ENCODE measurements at regions not wholly inside any gene's neighbourhood (a gene's known extent, or its start where the extent isn't known, plus 50 kb on each side); places are given as distances from the start of the nearest gene placed in this dataset.

DNA sequence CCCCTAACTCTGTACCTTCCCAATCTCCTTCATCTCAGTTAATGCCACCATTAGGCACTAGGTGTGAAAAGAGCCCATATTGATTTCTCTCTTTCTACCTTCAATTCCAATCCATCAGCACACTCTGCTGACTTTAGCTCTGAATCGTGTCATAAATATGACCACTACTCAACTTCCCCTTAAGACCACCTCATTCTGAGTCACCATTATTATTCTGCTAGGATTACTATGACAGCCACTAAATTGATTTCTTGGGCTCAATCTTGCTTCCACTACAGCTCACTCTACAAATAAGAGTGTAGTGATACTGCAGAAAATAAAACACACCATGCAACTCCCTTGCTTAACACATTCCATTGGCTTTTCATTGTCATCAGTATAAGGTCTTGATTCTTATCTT is 1449.0 kb upstream of the FLRT2 start:
- H3K36me3 ChIP-seq = no peaks in the 10 kb centered on the region
- DNase-seq (ENCODE audit: extremely low spot score in 2 of 2) = no peak
- no peaks in the 10 kb centered on the region for H3K27me3 ChIP-seq
- no peaks in the 10 kb centered on the region for H3K9me3 ChIP-seq
- peaks cover 8% of the 10 kb centered on the region for H3K4me1 ChIP-seq
- intact Hi-C loops (cut with DNase I) = no loop called here
- TF ChIP-seq POLR2AphosphoS5 (IDR thresholded peaks at IDR 0.05; ENCODE audit: insufficient read depth in 1 of 2, low read depth in 1 of 2) (no peak), POLR2A (IDR thresholded peaks at IDR 0.05) (no peak)
- TF ChIP-seq, protein P1, sequence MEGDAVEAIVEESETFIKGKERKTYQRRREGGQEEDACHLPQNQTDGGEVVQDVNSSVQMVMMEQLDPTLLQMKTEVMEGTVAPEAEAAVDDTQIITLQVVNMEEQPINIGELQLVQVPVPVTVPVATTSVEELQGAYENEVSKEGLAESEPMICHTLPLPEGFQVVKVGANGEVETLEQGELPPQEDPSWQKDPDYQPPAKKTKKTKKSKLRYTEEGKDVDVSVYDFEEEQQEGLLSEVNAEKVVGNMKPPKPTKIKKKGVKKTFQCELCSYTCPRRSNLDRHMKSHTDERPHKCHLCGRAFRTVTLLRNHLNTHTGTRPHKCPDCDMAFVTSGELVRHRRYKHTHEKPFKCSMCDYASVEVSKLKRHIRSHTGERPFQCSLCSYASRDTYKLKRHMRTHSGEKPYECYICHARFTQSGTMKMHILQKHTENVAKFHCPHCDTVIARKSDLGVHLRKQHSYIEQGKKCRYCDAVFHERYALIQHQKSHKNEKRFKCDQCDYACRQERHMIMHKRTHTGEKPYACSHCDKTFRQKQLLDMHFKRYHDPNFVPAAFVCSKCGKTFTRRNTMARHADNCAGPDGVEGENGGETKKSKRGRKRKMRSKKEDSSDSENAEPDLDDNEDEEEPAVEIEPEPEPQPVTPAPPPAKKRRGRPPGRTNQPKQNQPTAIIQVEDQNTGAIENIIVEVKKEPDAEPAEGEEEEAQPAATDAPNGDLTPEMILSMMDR (IDR thresholded peaks at IDR 0.05) = no peak
- H3K4me3 ChIP-seq = no peak overlapping the region
- no peak overlapping the region for H3K27ac ChIP-seq

DNA sequence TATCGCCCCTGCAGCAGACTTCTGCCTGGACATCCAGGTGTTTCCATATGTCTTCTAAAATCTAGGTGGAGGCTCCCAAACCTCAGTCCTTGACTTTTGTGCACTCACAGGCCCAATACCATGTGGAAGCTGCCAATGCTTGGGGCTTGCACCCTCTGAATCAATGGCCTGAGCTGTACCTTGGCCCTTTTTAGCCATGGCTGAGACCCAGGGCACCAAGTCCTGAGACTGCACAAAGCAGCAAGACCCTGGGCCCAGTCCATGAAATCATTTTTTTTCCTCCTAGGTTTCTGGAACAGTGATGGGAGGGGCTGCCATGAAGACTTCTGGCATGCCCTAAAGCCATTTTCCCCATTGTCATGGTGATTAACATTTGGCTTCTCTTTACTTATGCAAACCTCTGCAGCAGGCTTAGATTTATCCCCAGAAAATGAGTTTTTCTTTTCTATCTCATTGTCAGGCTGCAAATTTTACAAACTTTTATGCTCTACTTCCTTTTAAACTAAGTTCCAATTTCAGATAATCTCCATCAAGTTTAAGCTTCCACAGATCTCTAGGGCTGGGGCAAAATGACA is 1445.8 kb upstream of the FLRT2 start:
- DNase-seq (ENCODE audit: extremely low spot score in 2 of 2) = no peak
- intact Hi-C loops (cut with DNase I) = no loop called here
- Histone ChIP-seq H3K4me3 (no peak overlapping the region), H3K27me3 (no peaks in the 10 kb centered on the region), H3K9me3 (no peaks in the 10 kb centered on the region), H3K36me3 (no peaks in the 10 kb centered on the region), H3K4me1 (peaks cover 8% of the 10 kb centered on the region), H3K27ac (no peak overlapping the region)
- TF ChIP-seq POLR2A (IDR thresholded peaks at IDR 0.05) (no peak), POLR2AphosphoS5 (IDR thresholded peaks at IDR 0.05; ENCODE audit: insufficient read depth in 1 of 2, low read depth in 1 of 2) (no peak)
- TF ChIP-seq, protein P1 (IDR thresholded peaks at IDR 0.05) = no peak

DNA sequence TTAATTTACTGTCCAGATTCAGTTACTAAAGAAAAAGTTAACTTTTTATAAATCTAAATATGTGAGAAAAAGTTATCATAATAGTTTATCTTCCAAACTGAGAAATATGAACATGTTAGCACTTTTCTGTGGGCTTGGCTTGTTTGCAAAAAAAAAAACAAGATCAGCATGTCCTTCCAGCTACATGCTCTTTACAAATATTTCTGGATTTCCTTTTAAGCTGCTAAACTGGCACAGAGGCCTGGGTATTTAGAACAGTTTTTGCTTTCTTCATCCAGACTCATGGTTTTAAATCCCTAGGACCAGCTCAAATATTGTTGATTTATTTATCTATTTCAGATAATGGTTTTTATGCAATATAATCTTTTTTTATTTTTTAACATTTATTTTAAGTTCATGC is 1444.5 kb upstream of the FLRT2 start:
- no peak for DNase-seq (ENCODE audit: extremely low spot score in 2 of 2)
- TF ChIP-seq POLR2AphosphoS5 (IDR thresholded peaks at IDR 0.05; ENCODE audit: insufficient read depth in 1 of 2, low read depth in 1 of 2) = no peak
- no peak for TF ChIP-seq POLR2A (IDR thresholded peaks at IDR 0.05)
- TF ChIP-seq, protein P1 (IDR thresholded peaks at IDR 0.05) = no peak
- Histone ChIP-seq H3K9me3 (no peaks in the 10 kb centered on the region), H3K36me3 (no peaks in the 10 kb centered on the region), H3K27me3 (no peaks in the 10 kb centered on the region), H3K4me1 (peaks cover 8% of the 10 kb centered on the region), H3K4me3 (no peak overlapping the region), H3K27ac (no peak overlapping the region)
- intact Hi-C loops (cut with DNase I) = no loop called here

DNA sequence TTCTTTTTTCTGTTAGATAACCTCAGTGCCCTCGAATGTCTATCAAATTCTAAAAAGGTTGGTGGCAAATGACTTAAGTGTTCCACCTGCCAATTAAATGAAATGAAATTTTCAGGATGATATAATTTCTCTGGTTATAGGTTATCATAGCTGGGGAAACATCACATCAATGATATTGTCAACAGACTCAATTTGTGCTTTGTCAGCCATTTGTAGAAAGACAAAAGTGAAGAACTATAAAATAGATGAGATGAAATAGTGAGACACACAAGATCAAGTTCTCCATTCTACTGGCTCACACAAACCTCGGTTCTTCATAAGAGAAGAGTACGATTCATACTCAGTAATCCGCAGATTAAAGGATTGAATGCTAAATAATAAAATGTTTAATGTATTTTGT is 1443.2 kb upstream of the FLRT2 start:
- Histone ChIP-seq H3K4me1 (peaks cover 8% of the 10 kb centered on the region), H3K27ac (no peak overlapping the region)
- intact Hi-C loops (cut with DNase I) = no loop called here

DNA sequence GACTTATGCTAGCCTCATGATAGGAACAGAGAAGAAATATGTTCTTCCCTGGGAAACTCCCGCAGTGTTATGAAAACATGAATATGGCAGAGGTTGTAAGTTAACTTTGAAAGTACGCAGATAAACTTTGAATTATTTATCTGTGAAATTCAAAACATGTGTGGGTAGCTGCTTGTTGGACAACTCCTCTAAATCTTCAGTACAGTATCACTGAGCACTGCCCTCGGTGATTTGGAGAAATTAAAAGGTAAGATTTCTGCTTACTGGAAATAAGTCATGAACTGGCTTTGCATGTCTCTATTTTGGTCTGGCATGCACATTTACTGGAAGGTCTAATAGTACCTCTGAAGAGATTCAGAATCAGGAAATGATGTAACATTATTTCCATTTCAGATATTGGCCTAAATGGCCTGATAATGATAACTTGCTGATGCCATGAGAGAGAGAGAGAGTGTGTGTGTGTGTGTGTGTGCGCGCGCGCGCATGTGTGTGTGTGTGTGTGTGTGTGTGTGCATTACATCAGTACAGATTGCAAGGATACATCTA is 1441.9 kb upstream of the FLRT2 start:
- no peak for DNase-seq (ENCODE audit: extremely low spot score in 2 of 2)

More for the DNA sequence above, 1443.2 kb upstream of the FLRT2 start:
- Histone ChIP-seq H3K9me3 (no peaks in the 10 kb centered on the region), H3K4me3 (no peak overlapping the region), H3K27me3 (no peaks in the 10 kb centered on the region), H3K36me3 (no peaks in the 10 kb centered on the region)
- DNase-seq (ENCODE audit: extremely low spot score in 2 of 2) = no peak
- TF ChIP-seq, protein P1 (IDR thresholded peaks at IDR 0.05) = no peak

More for the DNA sequence above, 1441.9 kb upstream of the FLRT2 start:
- no peaks in the 10 kb centered on the region for H3K9me3 ChIP-seq
- H3K4me3 ChIP-seq = no peak overlapping the region
- peaks cover 8% of the 10 kb centered on the region for H3K4me1 ChIP-seq
- TF ChIP-seq, protein P1 (IDR thresholded peaks at IDR 0.05) = no peak
- TF ChIP-seq POLR2A (IDR thresholded peaks at IDR 0.05) (no peak), POLR2AphosphoS5 (IDR thresholded peaks at IDR 0.05; ENCODE audit: insufficient read depth in 1 of 2, low read depth in 1 of 2) (no peak)
- no peaks in the 10 kb centered on the region for H3K36me3 ChIP-seq
- intact Hi-C loops (cut with DNase I) = no loop called here
- H3K27me3 ChIP-seq = no peaks in the 10 kb centered on the region
- no peak overlapping the region for H3K27ac ChIP-seq

All from vagina (tissue), 2 donors.